AG09319 (cell line): ENCODE measurements at regions not wholly inside any gene's neighbourhood (a gene's known extent, or its start where the extent isn't known, plus 50 kb on each side); places are given as distances from the start of the nearest gene placed in this dataset.
"Not testable (repeated sequence)": the region's sequence is repeated elsewhere in the genome, so short reads cannot be mapped to it uniquely, and the experiment has no call there.

Experiments
- DNase-seq: peaks from one replicate; pipeline ENCODE4 v3.0.0-alpha.2; 2010; ENCODE audit warnings: low read depth; ENCODE audit errors: extremely low read depth
- TF ChIP-seq, protein P1 (sequence below): IDR thresholded peaks from 2 replicates; pipeline ENCODE4 v1.5.1; 2011; ENCODE audit warnings: low read depth, mild to moderate bottlenecking, inconsistent platforms, low read length, moderate library complexity

DNA sequence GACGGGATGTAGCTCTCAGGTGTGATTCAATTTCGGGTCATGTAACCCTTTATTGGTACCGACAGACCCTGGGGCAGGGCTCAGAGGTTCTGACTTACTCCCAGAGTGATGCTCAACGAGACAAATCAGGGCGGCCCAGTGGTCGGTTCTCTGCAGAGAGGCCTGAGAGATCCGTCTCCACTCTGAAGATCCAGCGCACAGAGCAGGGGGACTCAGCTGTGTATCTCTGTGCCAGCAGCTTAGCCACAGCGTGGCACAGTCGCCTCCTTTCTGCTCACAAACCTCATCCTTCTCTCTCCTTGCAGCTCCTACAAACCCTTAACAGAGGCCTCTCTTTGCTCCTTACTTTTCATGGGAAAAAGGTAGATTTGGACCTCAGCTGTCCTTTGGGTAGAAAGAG is 197.5 kb upstream of the PRSS58 start:
- DNase-seq = no peak
- TF ChIP-seq, protein P1, sequence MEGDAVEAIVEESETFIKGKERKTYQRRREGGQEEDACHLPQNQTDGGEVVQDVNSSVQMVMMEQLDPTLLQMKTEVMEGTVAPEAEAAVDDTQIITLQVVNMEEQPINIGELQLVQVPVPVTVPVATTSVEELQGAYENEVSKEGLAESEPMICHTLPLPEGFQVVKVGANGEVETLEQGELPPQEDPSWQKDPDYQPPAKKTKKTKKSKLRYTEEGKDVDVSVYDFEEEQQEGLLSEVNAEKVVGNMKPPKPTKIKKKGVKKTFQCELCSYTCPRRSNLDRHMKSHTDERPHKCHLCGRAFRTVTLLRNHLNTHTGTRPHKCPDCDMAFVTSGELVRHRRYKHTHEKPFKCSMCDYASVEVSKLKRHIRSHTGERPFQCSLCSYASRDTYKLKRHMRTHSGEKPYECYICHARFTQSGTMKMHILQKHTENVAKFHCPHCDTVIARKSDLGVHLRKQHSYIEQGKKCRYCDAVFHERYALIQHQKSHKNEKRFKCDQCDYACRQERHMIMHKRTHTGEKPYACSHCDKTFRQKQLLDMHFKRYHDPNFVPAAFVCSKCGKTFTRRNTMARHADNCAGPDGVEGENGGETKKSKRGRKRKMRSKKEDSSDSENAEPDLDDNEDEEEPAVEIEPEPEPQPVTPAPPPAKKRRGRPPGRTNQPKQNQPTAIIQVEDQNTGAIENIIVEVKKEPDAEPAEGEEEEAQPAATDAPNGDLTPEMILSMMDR = no peak

DNA sequence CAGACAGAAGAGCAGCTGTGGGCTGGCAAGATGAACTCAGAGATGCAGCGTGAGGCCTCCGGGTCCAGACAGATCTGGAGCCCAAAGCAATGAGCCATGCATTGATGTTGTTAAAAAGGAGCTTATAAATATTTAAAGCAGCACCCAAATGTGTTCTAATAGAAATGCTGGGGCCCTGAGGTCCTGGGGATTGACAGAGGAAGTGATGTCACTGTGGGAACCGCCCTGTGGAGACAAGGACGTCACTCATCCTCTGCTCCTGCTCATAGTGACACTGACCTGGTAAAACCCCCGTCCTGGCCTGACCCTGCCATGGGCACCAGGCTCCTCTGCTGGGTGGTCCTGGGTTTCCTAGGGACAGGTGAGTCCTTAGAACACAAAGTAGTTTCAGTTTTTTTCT is 197.0 kb upstream of the PRSS58 start:
- TF ChIP-seq, protein P1 = no peak

DNA sequence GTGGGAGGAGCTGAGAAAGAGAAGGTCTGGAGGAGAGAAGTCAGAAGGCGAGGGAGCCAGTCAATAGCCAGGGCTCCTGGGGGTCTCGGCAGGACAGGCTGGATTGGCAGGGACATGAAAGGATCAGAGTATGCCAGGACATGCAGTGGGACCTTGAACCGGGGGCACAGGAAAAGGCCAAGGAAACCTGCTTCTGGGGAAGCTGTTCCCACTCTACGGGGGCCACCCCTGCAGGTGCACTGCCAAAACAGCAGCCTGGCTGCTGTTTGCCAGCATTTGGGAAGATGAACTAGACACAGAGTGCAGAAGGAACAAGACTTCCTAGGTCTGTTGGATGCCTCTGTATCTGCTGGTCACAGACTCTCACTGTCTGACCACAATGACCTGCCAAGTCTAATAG is 194.9 kb upstream of the PRSS58 start:
- DNase-seq = no peak
- TF ChIP-seq, protein P1 = no peak

More for the DNA sequence above, 197.0 kb upstream of the PRSS58 start:
- no peak for DNase-seq

DNA sequence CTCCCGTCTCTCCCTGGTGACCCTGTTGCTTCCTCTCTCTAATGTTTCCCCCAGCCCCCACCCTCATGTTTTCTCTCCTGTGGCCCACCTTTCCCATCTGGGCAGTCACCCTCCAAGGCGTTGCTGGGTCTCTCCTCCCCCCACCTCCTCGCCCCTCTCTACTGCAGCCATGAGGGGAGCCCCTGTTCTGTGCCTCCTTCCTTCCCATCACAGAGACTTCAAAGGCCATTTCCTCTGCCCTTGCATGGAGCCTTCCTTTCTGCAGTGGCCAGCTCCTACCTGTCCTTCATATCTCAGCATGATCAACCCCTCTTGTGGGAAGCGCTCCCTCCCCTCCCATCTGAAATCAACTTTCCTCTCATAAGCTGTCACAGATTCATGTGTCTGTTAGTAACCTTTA is 194.0 kb upstream of the PRSS58 start:
- TF ChIP-seq, protein P1 = no peak
- DNase-seq = no peak

DNA sequence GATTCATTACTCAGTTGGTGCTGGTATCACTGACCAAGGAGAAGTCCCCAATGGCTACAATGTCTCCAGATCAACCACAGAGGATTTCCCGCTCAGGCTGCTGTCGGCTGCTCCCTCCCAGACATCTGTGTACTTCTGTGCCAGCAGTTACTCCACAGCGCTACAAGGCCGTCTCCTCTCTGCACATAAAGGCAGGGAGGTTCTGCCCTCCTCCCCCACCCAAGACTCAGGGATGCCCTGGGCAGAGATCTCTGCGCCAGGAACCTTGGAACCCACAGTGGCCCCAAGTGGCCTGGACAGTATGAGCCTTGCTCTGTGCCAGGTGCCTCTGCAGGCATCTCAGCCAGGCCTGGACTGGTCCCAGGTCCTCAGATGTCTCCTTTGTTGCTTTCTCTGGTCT is 193.4 kb upstream of the PRSS58 start:
- no peak for DNase-seq
- TF ChIP-seq, protein P1 = no peak

DNA sequence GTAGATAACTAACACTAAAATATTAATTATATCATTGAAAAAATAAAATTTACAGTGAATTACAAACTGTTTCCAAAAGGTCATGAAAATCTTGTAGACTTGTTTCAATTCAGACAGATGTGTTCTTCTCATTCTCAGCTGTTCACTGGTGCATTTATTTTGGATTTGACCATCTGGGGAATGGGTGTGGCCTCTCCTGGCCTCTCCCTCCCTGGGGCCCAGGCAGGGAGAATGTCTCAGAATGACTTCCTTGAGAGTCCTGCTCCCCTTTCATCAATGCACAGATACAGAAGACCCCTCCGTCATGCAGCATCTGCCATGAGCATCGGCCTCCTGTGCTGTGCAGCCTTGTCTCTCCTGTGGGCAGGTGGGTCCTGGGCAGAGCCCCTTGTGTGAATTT is 192.8 kb upstream of the PRSS58 start:
- no peak for DNase-seq
- TF ChIP-seq, protein P1 = no peak

DNA sequence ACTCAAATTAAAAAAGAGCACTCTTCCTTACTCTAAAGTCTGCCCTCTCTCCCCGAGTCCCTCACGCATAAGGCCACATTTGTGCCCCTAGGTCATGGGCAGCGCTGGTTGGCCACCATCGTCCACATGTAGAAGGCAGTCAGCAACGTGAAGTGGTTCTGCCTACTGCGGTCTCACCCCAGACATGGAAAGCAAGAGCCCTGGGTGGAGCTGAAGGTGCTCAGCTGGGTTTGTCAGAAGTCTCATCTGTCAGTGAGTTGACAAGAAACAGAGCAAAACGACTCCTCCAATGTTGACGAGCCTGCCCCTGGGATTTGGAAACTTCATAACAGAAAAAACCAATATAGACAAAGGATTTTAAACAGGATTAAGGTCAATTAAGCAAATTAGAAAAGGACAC is 192.3 kb upstream of the PRSS58 start:
- DNase-seq = no peak
- TF ChIP-seq, protein P1 = no peak

DNA sequence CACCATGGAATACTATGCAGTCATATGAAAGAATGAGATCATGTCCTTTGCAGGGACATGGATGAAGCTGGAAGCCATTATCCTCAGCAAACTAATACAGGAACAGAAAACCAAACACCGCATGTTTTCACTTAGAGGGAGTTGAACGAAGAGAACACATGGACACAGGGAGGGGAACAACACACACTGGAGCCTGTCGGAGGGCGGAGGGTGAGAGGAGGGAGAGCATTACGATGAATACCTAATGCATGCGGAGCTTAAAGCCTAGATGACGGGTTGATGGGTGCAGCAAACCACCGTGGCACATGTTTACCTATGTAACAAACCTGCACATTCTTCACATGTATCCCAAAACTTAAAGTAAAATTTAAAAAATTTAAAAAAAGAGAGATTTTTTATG is 191.0 kb upstream of the PRSS58 start:
- DNase-seq = not testable (repeated sequence)
